HT1080 (cell line): ENCODE measurements at regions not wholly inside any gene's neighbourhood (a gene's known extent, or its start where the extent isn't known, plus 50 kb on each side); places are given as distances from the start of the nearest gene placed in this dataset. TPM values are rescaled to one million over a fixed set of nuclear protein-coding genes. Genes with fewer than 3 reads are reported as not detected.

Experiments used
- small RNA-seq: library from RNA; depleted of rRNA; stranded (forward); fragments of <200 nt; gene quantifications from one replicate; pipeline ENCODE3, GENCODE V24; 2014

Small RNAs in the stretch of these regions (small RNA-seq; reads per million reads assigned to genes)
- gene RNU6-18P, result not detected
